SHP77 treated with DMSO at 0.1 percent for 48 hours (cell line): ENCODE measurements at regions not wholly inside any gene's neighbourhood (a gene's known extent, or its start where the extent isn't known, plus 50 kb on each side); places are given as distances from the start of the nearest gene placed in this dataset.

Experiments
- DNase-seq: peaks from one replicate; lab custom pipeline; 2025; lab: John Stamatoyannopoulos, UW

DNA sequence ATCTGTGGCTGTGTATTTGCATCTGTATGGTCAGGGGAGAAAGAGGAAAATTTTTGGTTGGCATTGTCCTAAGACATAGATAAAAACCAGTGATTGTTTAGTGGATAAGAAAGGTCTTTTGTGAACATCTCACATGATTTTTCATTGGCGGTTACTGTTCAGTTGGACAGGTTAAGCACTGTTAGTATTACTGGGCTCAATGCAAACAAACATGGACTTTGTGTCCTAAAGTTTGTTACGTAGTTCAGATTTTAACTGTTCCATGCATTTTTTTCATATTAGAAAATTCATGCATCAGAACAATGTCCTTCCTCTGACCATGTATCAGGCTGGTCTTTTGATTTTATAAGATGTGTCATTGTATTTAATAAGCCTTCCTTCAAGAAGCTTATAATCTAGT lies 368.0 kb downstream of the MEIS1 start:
- DNase-seq, result no peak

GRCh38 chr2:66803726-66804125 lies 368.8 kb downstream of the MEIS1 start:
- DNase-seq, result no peak

GRCh38 chr2:66805016-66805865 lies 370.3 kb downstream of the MEIS1 start:
- no peak for DNase-seq

DNA sequence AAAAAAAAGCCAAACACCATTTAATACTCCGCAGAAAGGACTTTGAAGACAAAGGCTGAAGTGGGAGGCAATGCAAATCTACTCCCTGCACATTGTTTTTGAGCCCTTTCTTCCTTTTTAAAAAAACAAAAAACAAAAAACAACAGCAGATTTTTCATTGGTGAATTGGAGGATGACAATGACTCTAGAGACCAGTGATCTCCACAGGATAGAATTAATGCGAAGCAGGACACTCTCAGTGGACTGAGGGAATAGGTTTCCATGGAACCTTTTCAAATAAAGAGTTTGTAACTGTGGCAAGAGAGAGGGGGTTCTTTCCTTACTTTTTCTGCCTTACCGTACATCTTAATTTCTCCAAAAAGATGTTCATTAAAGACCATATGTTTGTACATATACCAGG lies 371.0 kb downstream of the MEIS1 start:
- DNase-seq, result no peak

GRCh38 chr2:66813525-66813924 lies 378.6 kb downstream of the MEIS1 start:
- no peak for DNase-seq

DNA sequence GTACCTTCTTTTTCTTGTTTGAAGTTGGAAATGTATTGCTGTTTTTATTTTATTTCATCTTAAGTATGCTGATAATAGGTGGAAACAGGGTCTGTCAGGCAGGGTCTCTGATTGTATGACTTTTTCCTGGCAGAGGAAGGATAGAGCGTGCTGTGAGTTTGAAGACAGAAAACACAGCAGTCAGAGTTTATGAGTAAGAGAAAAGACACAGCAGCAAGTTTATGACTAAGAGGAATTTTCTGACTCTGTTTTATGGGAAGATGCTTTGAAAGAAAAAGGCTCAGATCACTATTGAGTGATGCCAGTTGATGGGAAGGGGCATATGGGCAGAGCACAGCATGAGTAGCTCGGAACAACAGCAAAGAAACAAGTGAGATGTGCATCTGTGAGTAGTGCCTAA lies 379.1 kb downstream of the MEIS1 start:
- DNase-seq, result no peak

GRCh38 chr2:66814916-66815315 lies 380.0 kb downstream of the MEIS1 start:
- DNase-seq, result no peak

DNA sequence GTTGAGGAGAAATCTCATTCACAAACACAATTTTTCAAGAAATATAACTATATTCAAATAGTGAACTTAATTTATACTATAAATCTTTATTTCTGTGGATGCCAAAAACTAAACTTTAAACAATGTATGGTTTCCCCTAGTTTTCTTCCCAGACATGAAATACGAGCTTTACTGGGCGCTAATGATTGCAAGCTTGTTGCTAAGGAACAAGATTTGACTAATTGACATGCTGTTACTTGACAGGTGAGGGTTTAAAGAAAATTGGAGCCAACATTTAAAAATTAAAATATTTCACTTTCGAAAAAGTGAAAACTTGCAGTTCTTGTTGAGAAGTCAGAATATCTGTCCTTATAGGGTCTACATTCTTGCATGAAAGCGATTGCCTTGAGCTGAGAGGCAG lies 381.0 kb downstream of the MEIS1 start:
- DNase-seq, result no peak

- DNase-seq, result no peak
Observed at GRCh38 chr2:66821168-66821567, 386.2 kb downstream of the MEIS1 start.

DNA sequence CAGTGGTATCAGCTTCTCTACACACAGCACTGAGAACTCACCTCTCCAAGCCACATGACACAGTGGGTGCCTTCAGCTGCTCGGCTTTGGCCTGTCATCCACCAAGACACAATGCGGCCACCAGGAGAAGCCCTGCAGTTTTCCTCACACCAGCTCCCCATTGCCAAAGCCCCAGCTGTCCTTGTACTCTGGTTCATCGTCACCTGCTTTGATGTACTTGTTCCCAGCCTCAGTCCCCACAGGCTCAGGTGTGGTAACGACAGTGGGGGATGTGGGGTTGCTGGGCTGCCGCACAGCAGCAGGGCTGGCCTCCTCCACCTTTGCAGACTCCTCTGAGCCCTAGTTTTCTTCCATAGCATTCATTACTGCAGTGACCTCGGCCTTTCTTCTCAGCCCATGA lies 387.3 kb downstream of the MEIS1 start:
- DNase-seq, result no peak

DNA sequence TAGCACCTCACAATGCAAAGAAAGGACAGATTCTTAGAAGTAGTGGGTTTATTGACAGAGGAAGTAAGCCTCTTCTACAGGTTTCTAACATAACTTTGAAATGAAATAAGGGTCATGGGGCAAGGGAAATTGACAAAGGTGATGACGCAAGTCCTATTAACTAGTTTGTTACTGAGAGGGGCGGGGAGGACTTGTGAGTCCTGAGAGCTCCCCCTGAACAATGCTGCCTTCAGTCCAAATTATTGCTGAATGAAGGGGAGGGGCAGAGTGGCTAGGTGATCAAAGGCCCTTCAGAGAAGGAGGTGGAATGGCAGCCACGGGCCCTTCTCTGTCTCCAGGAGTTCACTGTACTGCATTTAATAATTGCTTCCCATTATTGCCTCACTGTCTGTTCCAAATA lies 390.0 kb downstream of the MEIS1 start:
- DNase-seq, result no peak

- no peak for DNase-seq
Observed at GRCh38 chr2:66827851-66828250, 392.9 kb downstream of the MEIS1 start.

DNA sequence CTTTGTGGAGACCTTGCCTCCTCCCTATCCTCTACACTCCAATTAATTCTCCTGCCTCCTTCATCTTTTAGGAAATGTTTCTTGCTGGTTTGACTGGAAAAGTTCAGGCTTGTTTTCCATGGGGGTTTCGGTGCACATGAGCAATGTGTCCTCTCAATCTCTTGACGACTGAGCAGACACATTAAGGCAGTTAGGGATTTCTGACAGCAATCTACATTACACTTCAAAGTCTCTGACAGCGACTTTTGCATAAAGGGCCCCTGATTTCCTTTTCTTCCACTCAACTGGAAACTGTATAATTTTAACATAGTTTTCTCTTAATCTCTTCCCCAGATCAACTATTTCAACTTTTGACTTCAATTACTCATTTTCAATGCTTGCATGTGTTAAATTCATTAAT lies 394.0 kb downstream of the MEIS1 start:
- no peak for DNase-seq

DNA sequence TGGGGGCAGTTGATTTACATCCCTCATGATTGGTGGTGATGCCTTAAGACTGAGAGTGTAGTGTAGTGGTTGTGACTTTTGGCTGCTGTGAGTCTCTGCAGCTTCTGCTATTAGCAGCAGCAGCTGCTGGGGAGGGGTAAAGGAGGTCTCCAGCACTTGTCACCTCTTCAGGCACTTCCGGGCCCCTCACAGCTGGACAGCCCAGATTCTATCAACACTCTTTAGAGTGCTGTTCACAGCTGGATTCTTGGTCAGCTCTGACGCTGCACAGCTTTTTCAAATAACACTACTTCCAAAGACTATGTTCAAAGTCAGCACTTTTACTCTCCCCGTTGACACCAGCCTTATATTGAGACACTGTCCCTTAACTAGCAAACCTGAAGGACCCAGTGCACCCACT lies 396.0 kb downstream of the MEIS1 start:
- no peak for DNase-seq

DNA sequence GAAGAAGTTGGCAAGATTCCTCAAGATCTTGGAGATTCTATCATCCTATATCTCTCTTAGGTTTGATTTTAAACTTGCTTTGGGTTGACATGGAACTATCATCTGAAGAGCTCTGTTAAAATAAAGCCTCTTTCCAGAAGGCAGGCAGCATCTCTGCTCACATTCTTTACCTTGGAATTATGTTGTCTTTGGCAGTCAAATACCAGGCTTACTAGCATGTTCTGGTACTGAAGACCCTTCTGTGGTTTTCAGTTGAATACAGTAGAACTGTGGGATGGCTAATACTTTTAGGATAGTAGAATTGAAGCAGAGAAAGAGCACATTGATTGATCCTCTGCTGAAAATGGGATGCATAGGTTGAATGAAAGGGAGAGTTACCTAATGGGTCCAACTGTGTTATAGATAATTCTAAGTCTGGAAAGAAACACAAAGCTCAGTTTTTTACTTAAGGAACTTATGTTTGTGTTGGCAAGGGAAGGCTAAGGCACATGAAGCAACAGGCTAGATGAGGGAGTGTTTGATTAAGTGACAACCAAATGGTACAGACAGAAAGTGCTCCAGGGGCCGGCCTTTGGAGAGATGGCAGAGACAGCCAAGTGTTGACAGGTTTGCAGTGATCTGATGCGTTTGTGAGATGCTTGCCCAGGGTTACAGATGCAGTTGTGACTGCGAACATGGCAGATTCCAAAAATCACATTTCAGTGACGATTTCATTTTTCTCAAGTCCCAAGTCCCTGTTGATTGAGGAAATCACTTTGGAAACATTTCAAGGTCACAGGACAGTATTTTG lies 397.9 kb downstream of the MEIS1 start:
- no peak for DNase-seq

- DNase-seq, result no peak
Observed at GRCh38 chr2:66834859-66835258, 399.9 kb downstream of the MEIS1 start.

- no peak for DNase-seq
Observed at GRCh38 chr2:66836851-66837250, 401.9 kb downstream of the MEIS1 start.

DNA sequence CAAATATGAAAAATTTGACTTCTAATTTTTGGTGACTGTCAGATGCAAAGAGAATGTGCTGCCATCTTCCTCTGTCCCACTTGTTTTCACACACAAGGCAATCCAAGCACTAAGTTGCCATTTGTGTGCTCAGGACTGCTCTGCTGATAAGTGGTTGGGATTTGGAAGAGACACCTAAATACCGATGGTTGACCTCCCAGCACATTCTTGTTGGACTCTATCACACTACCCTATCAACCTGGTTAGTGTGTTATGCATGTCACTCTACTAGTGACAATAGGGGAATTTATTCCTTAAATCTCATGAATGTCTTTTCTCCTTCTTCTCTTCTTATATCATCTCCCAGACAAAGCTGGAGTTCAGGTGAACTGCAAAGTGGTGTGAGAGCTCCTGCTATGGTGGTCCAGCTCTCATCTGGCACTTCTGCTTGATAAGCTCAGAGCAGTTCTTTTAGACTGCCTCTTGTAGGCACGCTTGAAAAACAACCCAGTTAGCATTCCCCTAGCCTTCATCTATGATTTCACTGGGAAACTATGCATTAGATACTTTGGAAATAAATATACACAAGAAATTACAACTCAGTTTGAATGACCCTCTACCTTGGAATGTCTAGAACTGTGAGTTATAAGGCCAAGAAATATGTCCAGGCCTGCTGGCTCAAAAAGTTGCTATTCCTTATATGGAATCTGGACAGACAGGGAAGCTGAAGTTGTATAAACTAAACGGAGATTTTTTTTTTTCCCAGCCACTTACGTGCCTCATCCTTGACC lies 404.8 kb downstream of the MEIS1 start:
- DNase-seq, result no peak

- no peak for DNase-seq
Observed at GRCh38 chr2:66840321-66841002, 405.5 kb downstream of the MEIS1 start.

GRCh38 chr2:66843847-66844246 lies 408.9 kb downstream of the MEIS1 start:
- no peak for DNase-seq

DNA sequence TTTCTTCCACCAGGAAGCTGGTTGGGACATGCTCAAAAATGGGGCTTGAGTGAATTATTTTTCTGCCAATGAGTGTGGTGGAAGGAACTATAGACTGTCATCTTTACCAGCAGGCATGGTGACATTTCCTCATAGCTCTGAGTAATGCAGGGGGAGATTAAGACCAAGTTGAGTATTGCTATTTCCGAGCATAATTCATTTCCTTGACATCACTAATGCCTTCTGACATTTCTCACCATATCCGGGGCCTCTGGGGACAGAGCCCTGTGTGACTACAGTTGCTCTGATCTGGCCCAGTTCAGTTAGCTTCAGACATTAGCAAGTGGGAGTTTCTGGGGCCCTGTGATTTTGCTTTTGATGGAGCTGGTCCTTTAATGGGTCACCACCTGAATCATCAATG lies 410.4 kb downstream of the MEIS1 start:
- no peak for DNase-seq

- no peak for DNase-seq
Observed at GRCh38 chr2:66846887-66847286, 412.0 kb downstream of the MEIS1 start.
